ENCODE measurements at regions not wholly inside any gene's neighbourhood (a gene's known extent, or its start where the extent isn't known, plus 50 kb on each side); places are given as distances from the start of the nearest gene placed in this dataset.

DNA sequence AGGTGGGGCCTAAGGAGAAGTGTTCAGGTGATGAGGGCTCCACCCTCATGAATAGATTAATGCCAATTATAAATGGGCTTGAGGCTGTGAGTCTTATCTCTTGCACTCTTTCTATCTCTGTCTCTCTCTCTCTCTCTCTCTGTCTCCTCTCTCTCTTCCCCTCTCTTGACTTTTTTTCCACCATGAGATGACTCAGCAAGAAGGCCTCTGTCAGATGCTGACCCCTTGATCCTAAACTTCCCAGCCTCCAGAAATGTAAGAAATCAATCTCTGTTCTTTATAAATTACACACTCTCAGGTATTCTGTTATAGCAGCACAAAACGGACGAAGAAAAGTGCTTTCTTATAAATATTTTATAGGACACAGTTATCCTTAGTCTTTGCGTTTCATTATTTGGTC lies 184.9 kb upstream of the PCDH7 start:
- DNase-seq (ENCODE audit: extremely low read depth, low read depth), result no peak
- TF ChIP-seq CTCF (IDR thresholded peaks at IDR 0.05; ENCODE audit: low read depth, low read length), result no peak

- no peak for TF ChIP-seq CTCF (IDR thresholded peaks at IDR 0.05; ENCODE audit: low read depth, low read length)
- no peak for DNase-seq (ENCODE audit: extremely low read depth, low read depth)
Measured at GRCh38 chr4:30536231-30536630, 183.9 kb upstream of the PCDH7 start.

- DNase-seq (ENCODE audit: extremely low read depth, low read depth), result no peak
- no peak for TF ChIP-seq CTCF (IDR thresholded peaks at IDR 0.05; ENCODE audit: low read depth, low read length)
Measured at GRCh38 chr4:30537456-30537855, 182.7 kb upstream of the PCDH7 start.

DNA sequence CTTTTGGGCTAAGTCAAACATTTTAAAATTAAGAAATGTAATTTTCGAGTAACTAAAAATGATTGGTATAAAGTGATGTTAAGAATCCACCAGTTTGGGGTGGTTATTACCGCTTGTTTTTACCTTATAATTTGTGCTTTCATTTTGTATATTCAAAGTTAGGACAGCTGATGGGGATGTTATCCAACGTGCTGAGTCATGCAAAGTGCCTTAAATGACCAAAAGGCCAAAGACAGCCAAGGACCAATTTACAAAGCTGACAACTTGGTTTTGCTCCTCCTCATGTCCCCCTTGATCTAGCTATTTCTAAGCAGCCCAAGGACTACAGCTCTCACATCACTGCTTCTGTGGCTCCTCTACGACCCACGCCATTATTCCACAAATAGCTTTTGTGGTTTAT lies 181.4 kb upstream of the PCDH7 start:
- TF ChIP-seq CTCF (IDR thresholded peaks at IDR 0.05; ENCODE audit: low read depth, low read length), result no peak
- no peak for DNase-seq (ENCODE audit: extremely low read depth, low read depth)

GRCh38 chr4:30543057-30543456 lies 177.1 kb upstream of the PCDH7 start:
- TF ChIP-seq CTCF (IDR thresholded peaks at IDR 0.05; ENCODE audit: low read depth, low read length), result no peak
- no peak for DNase-seq (ENCODE audit: extremely low read depth, low read depth)

DNA sequence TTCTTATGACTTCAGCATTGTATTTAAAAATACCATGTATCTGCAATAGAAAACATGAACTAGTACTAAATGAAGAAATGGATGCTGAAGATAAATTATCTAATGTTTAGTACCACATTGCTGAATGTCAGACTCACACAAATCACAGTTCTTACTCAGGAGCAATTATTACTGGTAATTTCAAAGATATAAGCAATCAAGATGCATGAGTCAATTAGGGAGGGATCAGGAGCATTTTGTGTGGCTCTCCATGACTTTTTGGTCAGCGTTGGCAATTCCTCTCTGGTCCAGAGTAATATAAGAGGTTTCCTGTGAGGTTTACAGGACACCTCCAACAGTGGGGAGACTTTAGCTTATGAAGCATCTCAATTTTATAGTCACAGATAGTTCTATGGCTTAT lies 167.0 kb upstream of the PCDH7 start:
- no peak for TF ChIP-seq CTCF (IDR thresholded peaks at IDR 0.05; ENCODE audit: low read depth, low read length)
- DNase-seq (ENCODE audit: extremely low read depth, low read depth), result no peak

GRCh38 chr4:30553706-30554105 lies 166.5 kb upstream of the PCDH7 start:
- DNase-seq (ENCODE audit: extremely low read depth, low read depth), result no peak
- no peak for TF ChIP-seq CTCF (IDR thresholded peaks at IDR 0.05; ENCODE audit: low read depth, low read length)
